Breast epithelium (tissue), 4 donors: ENCODE measurements at regions not wholly inside any gene's neighbourhood (a gene's known extent, or its start where the extent isn't known, plus 50 kb on each side); places are given as distances from the start of the nearest gene placed in this dataset.

ENCODE experiments used
- DNase-seq, 2 donors: peaks; one replicate each; pipeline ENCODE4 v3.0.0-alpha.2; 2019; ENCODE audit warnings: low spot score in 2 of 2
- H3K27ac ChIP-seq, 2 donors: fragments of 200-600 bp; sonication (generic) in 1 of 2; one replicate each; pipeline ENCODE4 v1.5.1; 2016 to 2019; ENCODE audit warnings: mild to moderate bottlenecking in 1 of 2
- H3K27me3 ChIP-seq, 2 donors: fragments of 200-600 bp; sonication (generic) in 1 of 2; one replicate each; pipeline versions ENCODE4 v1.5.1 to v1.6.0; 2017 to 2019; ENCODE audit warnings: control low read depth in 1 of 2, mild to moderate bottlenecking in 1 of 2
- H3K36me3 ChIP-seq: fragments of 200-600 bp; one replicate; pipeline ENCODE4 v1.5.1; 2019
- H3K4me1 ChIP-seq, 2 donors: fragments of 200-600 bp; sonication (generic); one replicate each; pipeline ENCODE4 v1.5.1; 2016 to 2019; ENCODE audit warnings: control low read depth in 1 of 2
- H3K4me3 ChIP-seq, 3 donors: fragments of 200-600 bp; sonication (generic); 1 replicate in 2 of 3; 2 replicates in 1 of 3; pipeline ENCODE4 v1.5.1; 2016 to 2019; ENCODE audit warnings: mild to moderate bottlenecking in 3 of 3, moderate library complexity in 2 of 3
- H3K9me3 ChIP-seq, 2 donors: fragments of 200-600 bp; sonication (generic) in 1 of 2; one replicate each; pipeline ENCODE4 v1.5.1; 2016 to 2019; ENCODE audit warnings: control low read depth in 1 of 2
- CTCF ChIP-seq, 3 donors: fragments of 450-650 bp; IDR thresholded peaks; one replicate each; pipeline ENCODE4 v1.5.1; 2016 to 2017; ENCODE audit warnings: antibody characterized with exemption in 3 of 3, mild to moderate bottlenecking in 3 of 3, moderate library complexity in 3 of 3
- POLR2A ChIP-seq: fragments of 450-650 bp; IDR thresholded peaks from one replicate; pipeline ENCODE4 v1.6.1; 2016; ENCODE audit warnings: antibody characterized with exemption, mild to moderate bottlenecking, moderate library complexity
- POLR2AphosphoS5 ChIP-seq, 3 donors: sonication (generic); formaldehyde crosslinking; IDR thresholded peaks; one replicate each; pipeline ENCODE4 v1.6.1; 2017; ENCODE audit warnings: antibody characterized with exemption in 3 of 3
- intact Hi-C: fragments of 100-400 bp; cut with DNase I; formaldehyde crosslinking; loops from one replicate; pipeline ENCODE4 v1.15.1; 2023; ENCODE audit warnings: low total_unique reads

GRCh38 chr12:43294916-43295315 lies 257.1 kb downstream of the ADAMTS20 start:
- H3K27ac ChIP-seq: no peak overlapping the region
- H3K4me1 ChIP-seq: no peaks in the 10 kb centered on the region
- H3K4me3 ChIP-seq: no peak overlapping the region
- no peaks in the 10 kb centered on the region for H3K27me3 ChIP-seq
- H3K36me3 ChIP-seq: no peaks in the 10 kb centered on the region
- H3K9me3 ChIP-seq: no peaks in the 10 kb centered on the region
- intact Hi-C loops: no loop called here
- TF ChIP-seq CTCF (IDR thresholded peaks at IDR 0.05) (no peak), POLR2A (no peak), POLR2AphosphoS5 (IDR thresholded peaks at IDR 0.05) (no peak)
- no peak for DNase-seq

GRCh38 chr12:43294147-43294546 lies 257.9 kb downstream of the ADAMTS20 start:
- Histone ChIP-seq H3K27ac (no peak overlapping the region), H3K27me3 (no peaks in the 10 kb centered on the region), H3K4me3 (no peak overlapping the region), H3K4me1 (no peaks in the 10 kb centered on the region), H3K9me3 (no peaks in the 10 kb centered on the region), H3K36me3 (no peaks in the 10 kb centered on the region)
- intact Hi-C loops: no loop called here
- TF ChIP-seq CTCF (IDR thresholded peaks at IDR 0.05) (no peak), POLR2A (no peak), POLR2AphosphoS5 (IDR thresholded peaks at IDR 0.05) (no peak)
- DNase-seq: no peak

GRCh38 chr12:43293396-43293795 lies 258.6 kb downstream of the ADAMTS20 start:
- Histone ChIP-seq H3K9me3 (no peaks in the 10 kb centered on the region), H3K27me3 (no peaks in the 10 kb centered on the region), H3K36me3 (no peaks in the 10 kb centered on the region), H3K4me1 (no peaks in the 10 kb centered on the region), H3K27ac (no peak overlapping the region), H3K4me3 (no peak overlapping the region)
- TF ChIP-seq CTCF (IDR thresholded peaks at IDR 0.05) (no peak), POLR2A (no peak), POLR2AphosphoS5 (IDR thresholded peaks at IDR 0.05) (no peak)
- intact Hi-C loops: no loop called here
- DNase-seq: no peak

GRCh38 chr12:43292699-43293098 lies 259.3 kb downstream of the ADAMTS20 start:
- no peaks in the 10 kb centered on the region for H3K27me3 ChIP-seq
- no peak overlapping the region for H3K27ac ChIP-seq
- TF ChIP-seq CTCF (IDR thresholded peaks at IDR 0.05) (no peak), POLR2AphosphoS5 (IDR thresholded peaks at IDR 0.05) (no peak), POLR2A (no peak)
- no peaks in the 10 kb centered on the region for H3K9me3 ChIP-seq
- H3K4me1 ChIP-seq: no peaks in the 10 kb centered on the region
- H3K36me3 ChIP-seq: no peaks in the 10 kb centered on the region
- intact Hi-C loops: no loop called here
- no peak for DNase-seq
- no peak overlapping the region for H3K4me3 ChIP-seq

- Histone ChIP-seq H3K36me3 (no peaks in the 10 kb centered on the region), H3K27me3 (no peaks in the 10 kb centered on the region), H3K4me1 (no peaks in the 10 kb centered on the region), H3K9me3 (no peaks in the 10 kb centered on the region), H3K4me3 (no peak overlapping the region), H3K27ac (no peak overlapping the region)
- TF ChIP-seq POLR2A (no peak), CTCF (IDR thresholded peaks at IDR 0.05) (no peak), POLR2AphosphoS5 (IDR thresholded peaks at IDR 0.05) (no peak)
- no peak for DNase-seq
- intact Hi-C loops: no loop called here
Observed at GRCh38 chr12:43291516-43291915, 260.5 kb downstream of the ADAMTS20 start.
